GM19238 (cell line): ENCODE measurements at regions not wholly inside any gene's neighbourhood (a gene's known extent, or its start where the extent isn't known, plus 50 kb on each side); places are given as distances from the start of the nearest gene placed in this dataset.
"Not testable (repeated sequence)": the region's sequence is repeated elsewhere in the genome, so short reads cannot be mapped to it uniquely, and the experiment has no call there.

ENCODE experiments used
- DNase-seq: peaks from one replicate; pipeline ENCODE4 v3.0.0; 2011; ENCODE audit warnings: low spot score; ENCODE audit not compliant: insufficient read length

DNA sequence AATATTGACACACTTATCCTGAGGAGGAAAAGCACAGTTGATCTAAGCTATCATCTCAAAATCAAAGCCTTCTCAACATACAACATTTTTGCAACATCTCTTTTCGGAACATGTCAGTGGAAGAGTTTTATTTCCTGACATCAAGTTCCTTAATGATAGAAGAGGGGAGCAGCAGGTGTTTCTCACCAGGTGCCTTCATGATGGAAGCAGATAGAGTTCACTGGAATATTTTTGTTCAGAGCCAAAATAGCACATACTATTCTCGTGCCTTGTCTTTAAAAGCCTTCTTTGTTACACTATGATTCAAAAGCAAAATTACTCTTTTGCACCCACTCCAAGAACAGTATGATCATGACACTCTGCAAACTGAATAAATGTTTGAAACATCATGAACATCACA lies 176.9 kb upstream of the CCNG1 start:
- no peak for DNase-seq

DNA sequence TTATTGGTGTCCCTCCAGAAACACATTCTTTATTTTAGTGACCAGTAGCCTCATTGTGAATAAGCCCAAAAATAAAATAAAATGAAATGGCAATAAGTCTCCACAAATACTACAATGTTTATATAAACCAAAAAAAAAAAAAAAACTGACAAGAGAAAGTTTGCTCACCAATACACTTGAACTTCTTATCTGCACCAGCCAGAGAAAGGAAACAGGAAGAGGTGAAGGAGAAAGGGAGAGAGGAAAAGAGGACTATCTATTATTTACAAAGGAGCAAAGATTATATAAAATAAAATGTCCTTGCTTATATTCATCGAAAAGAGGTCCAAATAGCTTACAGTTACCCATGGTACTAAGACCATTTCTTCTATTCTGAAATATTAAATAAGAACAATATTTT lies 176.4 kb upstream of the CCNG1 start:
- no peak for DNase-seq

DNA sequence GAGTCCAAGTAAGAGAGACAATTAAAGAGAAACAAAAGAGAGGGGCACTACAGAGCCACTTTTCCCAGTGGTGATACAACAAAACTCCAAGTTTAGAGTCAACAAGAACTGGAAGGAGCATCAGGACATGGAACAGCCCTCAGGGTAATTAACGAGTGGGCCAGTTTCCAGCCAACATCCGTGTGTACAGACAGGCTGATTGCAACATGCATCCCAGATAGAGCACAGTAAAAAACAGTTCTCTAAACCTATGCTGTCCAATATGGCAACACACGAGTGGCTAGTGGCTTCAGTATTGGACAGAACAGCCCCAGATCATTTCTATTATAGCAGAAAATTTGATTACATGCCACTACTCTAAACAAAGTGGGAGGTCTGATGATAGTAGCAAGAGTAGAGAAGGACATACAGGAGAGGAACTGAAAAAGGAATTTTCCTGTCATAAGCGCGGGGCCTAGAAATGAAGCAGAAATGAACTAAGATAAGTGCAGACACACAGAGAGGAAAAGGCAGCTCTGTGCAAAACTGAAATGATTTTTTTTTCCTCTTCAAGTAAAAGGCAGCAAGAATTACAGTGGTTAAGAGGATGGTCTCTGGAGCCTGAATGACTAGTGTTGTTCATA lies 175.6 kb upstream of the CCNG1 start:
- DNase-seq: no peak

DNA sequence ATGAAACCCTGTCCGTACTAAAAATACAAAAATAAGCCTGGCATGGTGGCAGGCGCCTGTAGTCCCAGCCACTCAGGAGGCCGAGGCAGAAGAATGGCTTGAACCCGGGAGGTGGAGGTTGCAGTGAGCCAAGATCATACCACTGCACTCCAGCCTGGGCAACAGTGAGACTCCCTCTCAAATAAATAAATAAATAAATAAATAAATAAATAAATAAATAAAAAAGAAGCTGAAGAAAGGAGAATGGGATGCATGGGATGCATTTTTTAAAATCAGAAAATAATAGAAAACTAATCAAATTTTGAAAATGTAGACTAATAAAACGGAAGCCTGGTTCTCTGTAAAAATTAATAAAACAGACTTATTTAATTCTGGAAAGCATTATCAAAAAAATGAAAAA lies 171.1 kb upstream of the CCNG1 start:
- not testable (repeated sequence) for DNase-seq

DNA sequence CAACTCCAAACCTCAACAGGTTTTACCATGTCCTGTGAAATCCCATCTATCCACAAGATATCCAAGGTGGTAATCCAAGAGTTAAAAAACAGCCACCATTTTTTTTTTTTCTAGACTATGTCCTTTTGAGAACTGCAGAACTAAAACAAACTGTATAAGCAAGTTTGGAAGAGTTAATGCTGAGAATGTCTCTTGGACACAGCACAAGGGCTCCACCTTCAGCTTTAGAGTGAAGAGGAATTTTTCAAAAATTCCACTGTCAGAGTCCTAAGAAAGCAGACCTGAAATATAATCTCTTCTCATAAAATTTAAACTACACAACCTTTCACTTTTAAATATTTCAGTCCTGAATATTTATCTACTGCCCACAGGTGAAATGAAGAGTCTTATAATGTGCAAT lies 167.8 kb upstream of the CCNG1 start:
- DNase-seq: no peak

DNA sequence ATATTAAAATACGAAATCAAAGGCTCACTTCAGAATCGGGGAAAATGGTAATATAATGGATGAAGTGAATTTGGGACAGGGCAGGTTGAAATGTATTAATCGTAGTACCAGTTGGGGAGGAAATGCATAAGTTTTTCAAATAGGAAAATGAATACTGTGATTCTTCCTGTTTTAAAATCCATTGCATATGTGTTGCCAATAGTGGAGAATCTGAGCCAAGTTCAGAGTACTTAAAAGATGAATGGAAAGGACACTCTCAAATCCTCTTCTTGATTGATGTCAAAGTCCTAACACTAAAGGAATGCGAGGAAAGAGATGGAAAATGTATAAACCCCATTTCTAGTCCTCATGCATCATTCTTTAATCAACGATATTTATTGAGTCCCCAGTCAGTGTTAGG lies 160.9 kb upstream of the CCNG1 start:
- DNase-seq: no peak

DNA sequence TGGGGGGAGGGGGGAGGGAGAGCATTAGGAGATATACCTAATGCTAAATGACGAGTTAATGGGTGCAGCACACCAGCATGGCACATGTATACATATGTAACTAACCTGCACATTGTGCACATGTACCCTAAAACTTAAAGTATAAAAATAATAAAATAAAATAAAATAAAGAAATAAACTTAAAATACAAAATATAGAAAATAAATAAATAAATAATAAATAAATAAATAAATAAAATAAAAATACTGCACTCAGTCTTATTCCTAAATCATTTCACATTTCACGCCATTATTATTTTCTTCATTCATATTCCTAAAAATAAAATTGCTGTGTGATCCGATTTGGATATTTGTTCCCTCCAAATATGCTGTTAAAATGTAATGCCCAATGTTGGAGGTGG lies 156.5 kb upstream of the CCNG1 start:
- DNase-seq: not testable (repeated sequence)

DNA sequence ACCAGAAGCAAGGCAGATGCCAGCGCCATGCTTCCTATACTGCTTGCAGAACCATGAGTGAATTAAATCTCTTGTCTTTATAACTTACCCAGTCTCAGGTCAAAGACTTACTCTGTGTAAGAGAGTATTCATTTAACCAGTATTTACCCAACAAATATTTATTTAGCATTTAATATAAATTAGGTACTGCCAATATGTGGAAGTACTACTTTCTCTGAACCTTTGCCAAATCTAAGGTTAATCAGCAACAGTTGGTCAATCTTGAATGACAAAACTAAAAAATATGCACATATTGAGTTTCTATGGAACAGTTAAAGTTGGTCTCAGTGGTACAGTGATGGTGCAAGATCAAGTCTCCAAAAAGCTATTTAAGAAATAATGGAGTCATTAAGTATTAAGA lies 155.9 kb upstream of the CCNG1 start:
- DNase-seq: no peak

DNA sequence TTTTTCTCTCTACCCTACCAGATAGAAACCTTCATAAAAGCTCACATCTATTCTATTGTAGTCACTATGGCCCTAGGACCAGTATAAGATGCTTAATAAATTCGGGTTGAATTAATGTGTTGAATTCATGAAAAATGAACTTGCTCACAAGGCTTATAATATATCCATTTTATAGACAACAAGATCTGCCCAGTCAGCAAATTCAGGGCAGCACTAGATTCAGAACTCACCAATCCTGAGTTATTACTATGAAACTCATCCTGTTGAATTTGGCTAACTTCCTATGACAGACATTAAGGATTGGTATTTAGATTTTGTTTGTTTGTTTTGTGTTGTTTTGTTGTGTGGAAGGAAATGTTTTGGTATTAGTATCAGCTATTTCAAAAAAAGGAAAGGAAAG lies 143.6 kb upstream of the CCNG1 start:
- no peak for DNase-seq

DNA sequence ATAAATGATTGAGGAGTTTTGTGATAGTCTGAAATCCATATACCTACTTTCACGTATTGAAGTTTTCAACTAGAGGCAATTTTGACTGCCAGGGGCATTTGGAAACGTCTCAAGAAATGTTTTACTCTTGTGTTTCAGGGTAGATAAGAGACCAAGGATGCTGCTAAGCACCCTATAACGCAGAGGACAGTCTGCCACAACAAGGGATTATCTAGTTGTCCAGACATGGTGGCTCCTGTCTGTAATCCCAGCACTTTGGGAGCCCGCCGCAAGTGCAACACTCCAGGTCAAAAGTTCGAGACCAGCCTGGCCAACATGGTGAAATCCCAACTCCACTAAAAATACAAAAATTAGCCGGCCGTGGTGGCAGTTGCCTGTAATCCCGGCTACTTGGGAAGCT lies 133.7 kb upstream of the CCNG1 start:
- no peak for DNase-seq

DNA sequence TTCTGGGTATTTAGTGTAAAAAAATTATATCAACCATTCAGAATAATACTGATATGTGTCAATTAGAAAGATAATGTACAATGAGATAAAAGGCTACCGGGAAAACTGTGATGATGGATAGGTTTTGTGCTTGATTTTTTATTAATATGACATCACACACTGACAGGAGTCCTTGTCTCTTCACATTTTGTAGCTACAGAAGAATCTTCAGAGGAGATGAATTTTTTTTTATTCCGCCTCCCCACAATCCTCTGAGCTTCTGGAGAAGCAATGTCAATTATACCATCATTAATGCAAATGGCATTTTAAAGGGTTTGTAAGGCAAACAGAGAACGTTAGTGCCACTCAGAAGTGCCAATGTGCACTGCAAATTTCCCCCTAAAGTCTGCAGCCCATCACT lies 131.7 kb upstream of the CCNG1 start:
- DNase-seq: no peak

DNA sequence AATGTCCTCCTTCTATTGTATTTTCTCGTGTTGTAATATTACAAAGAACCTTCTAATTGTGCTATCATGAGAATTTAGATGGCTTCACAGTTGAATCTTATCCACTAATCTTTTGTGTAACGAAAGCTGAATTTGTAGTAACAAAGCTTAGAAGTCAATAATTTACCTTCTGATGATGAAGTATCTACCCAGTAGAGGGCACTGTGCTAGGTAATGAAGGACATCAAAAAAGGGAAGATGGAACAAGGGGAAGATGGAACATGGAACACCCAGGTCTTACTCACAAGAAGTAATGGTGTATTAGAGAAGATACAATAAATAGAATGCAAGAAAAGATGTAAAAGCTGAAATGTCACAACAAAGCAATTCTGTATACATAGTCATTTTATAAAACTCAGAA lies 131.0 kb upstream of the CCNG1 start:
- DNase-seq: no peak

DNA sequence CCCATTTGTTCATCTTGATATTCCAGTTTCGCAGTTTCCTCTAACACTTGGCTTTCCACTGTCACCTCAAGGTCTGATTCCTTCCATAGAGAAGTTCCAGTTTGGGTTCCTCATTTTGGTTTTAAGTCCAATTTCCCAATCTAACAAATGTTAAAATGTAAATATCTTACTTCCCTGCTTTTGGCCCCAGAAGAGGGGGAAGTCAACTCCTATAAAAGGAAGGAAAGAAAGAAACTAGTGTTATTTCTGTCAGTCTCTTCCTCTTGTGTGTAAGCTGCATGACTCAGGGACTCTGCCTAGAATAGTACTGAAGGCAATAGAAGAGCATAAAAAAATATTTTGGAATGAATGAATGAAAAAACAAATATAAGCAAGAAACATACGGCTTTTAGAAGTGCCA lies 127.5 kb upstream of the CCNG1 start:
- no peak for DNase-seq

DNA sequence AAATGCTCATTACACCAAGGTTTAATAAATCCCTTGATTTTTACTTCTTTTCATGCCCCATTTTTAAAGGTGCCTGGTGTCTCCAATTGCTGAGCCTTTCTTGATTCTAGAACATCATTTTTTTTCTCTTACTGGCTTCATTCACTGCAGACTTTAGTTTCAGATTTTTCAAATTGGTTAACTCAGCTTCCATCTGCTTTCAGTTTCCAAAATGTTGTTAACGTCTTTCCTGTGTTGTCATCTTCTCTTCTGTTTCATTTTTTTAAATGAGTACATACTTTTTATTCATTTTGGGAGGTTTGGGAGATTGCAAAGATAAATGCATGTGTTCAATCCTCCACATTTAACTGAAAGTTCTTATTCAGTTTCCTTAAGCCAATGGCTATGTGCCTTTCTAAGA lies 126.4 kb upstream of the CCNG1 start:
- no peak for DNase-seq

DNA sequence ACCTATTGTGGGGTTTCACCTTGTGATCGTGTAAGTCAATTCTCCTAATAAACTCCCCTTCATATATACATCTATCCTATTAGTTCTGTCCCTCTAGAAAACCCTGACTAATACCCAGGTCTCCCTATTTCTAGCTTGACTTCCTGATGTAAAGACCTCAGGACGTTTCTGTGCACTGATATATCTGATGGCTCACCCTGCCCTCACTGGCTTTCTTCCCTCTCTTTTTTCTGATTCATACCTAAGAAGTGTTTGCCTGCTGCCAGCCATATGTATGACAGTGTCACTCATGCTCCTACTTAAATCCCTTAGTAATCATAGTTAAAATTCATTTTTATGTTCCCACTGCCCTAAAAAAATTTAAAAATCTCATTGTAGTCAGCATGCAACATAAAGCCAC lies 124.8 kb upstream of the CCNG1 start:
- DNase-seq: no peak

DNA sequence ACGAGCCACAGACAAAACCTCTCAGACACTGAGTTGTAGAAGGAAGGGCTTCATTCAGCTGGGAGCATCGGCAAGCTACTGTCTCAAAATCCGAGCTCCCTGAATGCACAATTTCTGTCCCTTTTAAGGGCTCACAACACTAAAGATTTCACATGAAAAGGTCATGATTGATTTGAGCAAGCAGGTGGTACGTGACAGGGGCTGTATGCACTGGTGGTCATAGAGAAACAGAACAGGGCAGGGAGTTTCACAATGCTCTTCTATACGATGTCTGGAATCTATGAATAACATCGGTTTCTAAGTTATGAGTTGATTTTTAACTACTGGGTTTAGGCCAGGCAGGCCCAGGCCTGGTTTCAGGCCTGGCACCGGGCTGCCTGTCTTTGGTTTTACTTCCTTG lies 124.3 kb upstream of the CCNG1 start:
- DNase-seq: not testable (repeated sequence)

DNA sequence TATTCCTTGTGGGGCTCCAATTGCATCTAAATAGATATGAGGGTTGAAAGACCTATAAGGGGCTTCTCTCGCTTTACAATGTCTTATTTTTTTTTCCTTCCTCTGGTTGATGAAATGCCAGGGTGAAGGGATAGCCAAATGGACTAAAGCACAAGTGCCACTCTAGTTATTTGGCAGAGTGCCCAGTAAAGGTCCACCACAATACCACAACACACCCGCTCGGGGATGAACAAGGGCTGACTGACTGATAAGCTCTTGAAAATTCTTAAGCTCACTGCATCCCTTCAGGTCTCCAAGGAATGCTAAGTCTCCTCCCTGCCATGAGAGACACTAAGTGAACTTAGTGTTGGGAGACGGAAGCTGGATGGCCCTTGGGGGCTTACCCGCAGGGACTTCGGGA lies 121.0 kb upstream of the CCNG1 start:
- DNase-seq: not testable (repeated sequence)

DNA sequence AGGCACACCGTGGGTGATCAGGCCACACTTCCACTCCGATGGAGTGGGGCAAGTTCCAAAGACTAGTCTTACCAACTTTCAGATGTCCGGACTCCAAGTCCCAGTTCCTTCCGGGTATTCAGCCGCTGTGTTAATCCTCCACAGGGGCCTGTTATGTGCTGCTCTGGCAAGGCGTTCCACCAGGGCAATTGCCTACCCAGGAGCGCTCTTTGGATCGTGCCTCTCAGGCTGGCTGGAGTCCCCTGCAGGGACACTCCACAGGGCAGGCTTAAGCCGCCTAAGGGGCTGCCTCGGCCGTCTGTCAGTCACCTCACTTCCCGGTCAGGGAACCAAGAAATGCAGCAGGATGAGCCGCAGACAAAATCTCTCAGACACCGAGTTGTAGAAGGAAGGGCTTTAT lies 118.7 kb upstream of the CCNG1 start:
- DNase-seq: no peak

DNA sequence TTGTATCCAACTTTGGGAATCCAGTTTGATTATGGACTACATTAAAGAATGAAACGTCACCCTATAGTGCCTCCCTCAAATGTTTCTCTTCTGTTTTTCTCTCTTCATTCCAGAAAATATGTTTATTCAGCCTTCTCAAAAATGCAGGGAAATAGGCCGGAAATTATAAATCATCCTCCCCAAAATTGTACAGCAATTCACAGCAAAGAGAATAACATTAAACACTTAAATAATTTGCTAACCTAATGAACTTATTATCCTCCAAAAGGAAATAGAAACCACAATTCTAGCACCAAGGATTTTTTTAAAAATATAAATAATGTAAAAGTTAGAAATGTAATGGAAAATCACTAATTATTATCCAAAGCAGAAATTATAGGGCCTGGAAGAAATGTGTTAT lies 115.9 kb upstream of the CCNG1 start:
- no peak for DNase-seq

DNA sequence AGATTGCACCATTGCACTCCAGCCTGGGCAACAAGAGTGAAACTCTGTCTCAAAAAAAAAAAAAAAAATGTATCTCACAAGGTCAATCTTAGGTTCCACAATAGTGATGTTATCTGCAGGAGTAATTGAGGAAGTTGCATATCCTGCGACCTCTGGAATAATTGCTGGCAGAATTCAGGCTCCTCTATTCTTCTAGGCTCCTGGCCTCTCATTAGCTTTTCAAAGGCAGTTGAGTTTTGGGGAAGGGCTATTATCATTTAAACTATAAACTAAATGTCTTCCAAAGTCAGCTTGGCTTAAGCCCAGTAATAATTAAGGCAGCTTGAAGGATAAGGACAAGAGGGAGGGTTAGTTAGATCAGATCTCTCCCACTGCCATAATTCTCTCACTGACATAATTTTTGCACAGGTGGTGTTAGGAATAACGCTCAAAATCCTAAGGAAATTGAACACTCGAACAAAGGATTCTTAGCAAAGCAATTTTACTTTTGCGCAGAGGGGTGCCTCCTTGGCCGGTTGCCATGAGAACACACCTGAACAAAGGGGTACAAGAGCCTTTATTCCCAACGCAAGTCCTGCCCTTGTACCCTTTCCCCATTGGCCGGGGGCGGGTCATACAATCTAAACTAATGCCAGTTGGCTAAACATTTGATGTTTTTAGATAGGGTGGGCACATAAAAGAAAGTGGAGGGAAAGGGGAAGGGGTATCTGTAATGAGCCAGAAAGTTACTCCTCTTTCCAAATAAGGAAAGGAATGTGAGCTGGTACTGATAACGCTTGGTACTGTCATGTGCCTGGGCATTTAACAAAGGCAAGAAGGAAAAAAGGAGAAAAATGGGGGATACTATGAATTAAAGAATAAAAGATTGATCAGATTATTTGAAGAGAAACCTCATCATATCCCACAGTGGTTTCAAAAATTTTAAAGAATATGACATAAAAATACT lies 106.4 kb upstream of the CCNG1 start:
- DNase-seq: no peak

DNA sequence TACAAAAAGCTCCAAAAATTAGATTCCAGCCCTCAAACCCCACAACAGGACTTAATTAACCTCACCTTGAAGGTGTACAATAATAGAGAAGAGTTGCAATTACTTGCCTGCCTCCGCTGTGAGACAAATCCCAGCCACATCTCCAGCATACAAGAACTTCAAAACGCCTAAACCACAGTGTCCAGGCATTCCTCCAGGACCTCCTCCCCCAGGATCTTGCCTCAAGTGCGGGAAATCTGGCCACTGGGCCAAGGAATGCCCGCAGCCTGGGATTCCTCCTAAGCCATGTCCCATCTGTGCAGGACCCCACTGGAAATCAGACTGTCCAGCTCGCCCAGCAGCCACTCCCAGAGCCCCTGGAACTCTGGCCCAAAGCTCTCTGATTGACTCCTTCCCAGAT lies 101.3 kb upstream of the CCNG1 start:
- not testable (repeated sequence) for DNase-seq

DNA sequence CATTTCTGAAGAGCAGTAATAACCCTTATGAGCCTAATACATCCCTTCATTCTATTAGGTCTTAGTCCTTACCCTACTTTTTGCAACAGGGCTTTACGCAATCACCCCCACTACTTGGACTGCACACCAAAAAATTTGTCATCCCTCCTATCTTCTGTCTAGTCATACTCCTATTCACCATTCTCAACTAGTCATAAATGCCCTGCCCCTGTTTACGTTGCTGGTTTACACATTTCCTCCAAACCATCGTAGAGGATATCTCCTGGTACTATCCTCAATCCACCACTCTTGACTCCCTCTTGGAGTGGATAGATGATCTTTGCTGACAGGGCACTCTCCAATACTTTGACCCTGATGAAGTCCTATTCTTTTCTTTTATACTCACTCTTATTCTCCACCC lies 98.2 kb upstream of the CCNG1 start:
- no peak for DNase-seq

DNA sequence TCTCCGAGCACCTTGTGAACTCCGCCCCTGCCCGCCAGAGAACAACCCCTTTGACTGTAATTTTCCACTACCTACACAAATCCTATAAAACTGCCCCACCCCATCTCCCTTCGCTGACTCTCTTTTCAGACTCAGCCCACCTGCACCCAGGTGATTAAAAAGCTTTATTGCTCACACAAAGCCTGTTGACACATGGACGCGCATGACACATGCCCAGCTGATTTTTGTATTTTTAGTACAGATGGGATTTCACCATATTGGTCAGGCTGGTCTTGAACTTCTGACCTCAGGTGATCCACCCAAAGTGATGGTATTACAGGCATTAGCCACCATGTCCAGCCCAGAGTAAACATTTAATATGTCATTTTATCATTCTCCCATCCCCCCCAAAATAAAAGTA lies 97.0 kb upstream of the CCNG1 start:
- DNase-seq: not testable (repeated sequence)
